ENCODE measurements at regions not wholly inside any gene's neighbourhood (a gene's known extent, or its start where the extent isn't known, plus 50 kb on each side); places are given as distances from the start of the nearest gene placed in this dataset.
"Not testable (repeated sequence)": the region's sequence is repeated elsewhere in the genome, so short reads cannot be mapped to it uniquely, and the experiment has no call there.

GRCh38 chr3:109804697-109805096 lies 467.4 kb upstream of the DPPA4 start:
- DNase-seq (ENCODE audit: low read depth) = no peak

GRCh38 chr3:109806929-109807328 lies 469.6 kb upstream of the DPPA4 start:
- peak; percentile 76 for DNase-seq (ENCODE audit: low read depth)

- DNase-seq (ENCODE audit: low read depth) = no peak
Measured at GRCh38 chr3:109809513-109809912, 472.2 kb upstream of the DPPA4 start.

- no peak for DNase-seq (ENCODE audit: low read depth)
Measured at GRCh38 chr3:109818081-109818480, 480.7 kb upstream of the DPPA4 start.

GRCh38 chr3:109819734-109820133 lies 482.4 kb upstream of the DPPA4 start:
- DNase-seq (ENCODE audit: low read depth) = no peak

GRCh38 chr3:109825971-109826810 lies 488.8 kb upstream of the DPPA4 start:
- no peak for DNase-seq (ENCODE audit: low read depth)

- no peak for DNase-seq (ENCODE audit: low read depth)
Measured at GRCh38 chr3:109831403-109831802, 494.1 kb upstream of the DPPA4 start.

GRCh38 chr3:109835958-109836357 lies 498.6 kb upstream of the DPPA4 start:
- no peak for DNase-seq (ENCODE audit: low read depth)

GRCh38 chr3:109851854-109852253 lies 514.5 kb upstream of the DPPA4 start:
- no peak for DNase-seq (ENCODE audit: low read depth)

- DNase-seq (ENCODE audit: low read depth) = no peak
Measured at GRCh38 chr3:109852283-109852682, 514.9 kb upstream of the DPPA4 start.

GRCh38 chr3:109853077-109853731 lies 515.9 kb upstream of the DPPA4 start:
- no peak for DNase-seq (ENCODE audit: low read depth)

- no peak for DNase-seq (ENCODE audit: low read depth)
Measured at GRCh38 chr3:109863701-109864100, 526.4 kb upstream of the DPPA4 start.

GRCh38 chr3:109864452-109864851 lies 527.1 kb upstream of the DPPA4 start:
- DNase-seq (ENCODE audit: low read depth) = no peak

GRCh38 chr3:109869586-109869985 lies 532.2 kb upstream of the DPPA4 start:
- DNase-seq (ENCODE audit: low read depth) = no peak

- no peak for DNase-seq (ENCODE audit: low read depth)
Measured at GRCh38 chr3:109874896-109875708, 537.8 kb upstream of the DPPA4 start.

GRCh38 chr3:109877616-109878015 lies 540.3 kb upstream of the DPPA4 start:
- DNase-seq (ENCODE audit: low read depth) = not testable (repeated sequence)

- no peak for DNase-seq (ENCODE audit: low read depth)
Measured at GRCh38 chr3:109882144-109882543, 544.8 kb upstream of the DPPA4 start.

GRCh38 chr3:109887293-109887692 lies 549.9 kb upstream of the DPPA4 start:
- DNase-seq (ENCODE audit: low read depth) = no peak

- DNase-seq (ENCODE audit: low read depth) = no peak
Measured at GRCh38 chr3:109888026-109888425, 550.7 kb upstream of the DPPA4 start.

- no peak for DNase-seq (ENCODE audit: low read depth)
Measured at GRCh38 chr3:109897734-109898133, 560.4 kb upstream of the DPPA4 start.

GRCh38 chr3:109899925-109900324 lies 562.6 kb upstream of the DPPA4 start:
- no peak for DNase-seq (ENCODE audit: low read depth)

- DNase-seq (ENCODE audit: low read depth) = no peak
Measured at GRCh38 chr3:109900783-109901182, 563.4 kb upstream of the DPPA4 start.

Measured in RPMI7951 (cell line).